HEK293 (cell line): ENCODE measurements at regions not wholly inside any gene's neighbourhood (a gene's known extent, or its start where the extent isn't known, plus 50 kb on each side); places are given as distances from the start of the nearest gene placed in this dataset.

Experiments
- CTCF ChIA-PET: fragments of 350-600 bp; formaldehyde crosslinking; extraction: SDS; loops from one replicate; lab custom pipeline; 2021; ENCODE audit warnings: antibody characterized with exemption; lab: Yijun Ruan, JAX
- POLR2A ChIA-PET: fragments of 300-600 bp; formaldehyde crosslinking; extraction: SDS; loops from one replicate; lab custom pipeline; 2020; ENCODE audit warnings: antibody characterized with exemption, inconsistent platforms; lab: Yijun Ruan, JAX
- H3K27ac ChIP-seq: fragments of 200-500 bp; sonication (Bioruptor generic); 2 replicates; pipeline ENCODE4 v1.5.1; 2014; ENCODE audit warnings: low read depth, low read length, control low read depth, inconsistent platforms; ENCODE audit errors: extremely low read depth
- H3K36me3 ChIP-seq, 2 experiments: fragments of 200-500 bp in 1 of 2; sonication (Bioruptor generic) in 1 of 2; 1 replicate in 1 of 2; 2 replicates in 1 of 2; pipeline ENCODE4 v1.5.1; 2014 to 2017; ENCODE audit warnings: inconsistent platforms in 2 of 2, low read length in 2 of 2; ENCODE audit not compliant: control insufficient read depth in 2 of 2, insufficient read depth in 1 of 2
- H3K4me1 ChIP-seq: fragments of 200-500 bp; sonication (Bioruptor generic); 2 replicates; pipeline ENCODE4 v1.5.1; 2014; ENCODE audit warnings: mild to moderate bottlenecking, low read length, inconsistent platforms; ENCODE audit not compliant: control insufficient read depth, insufficient read depth
- H3K4me3 ChIP-seq: 2 replicates; pipeline ENCODE4 v1.5.1; 2011; ENCODE audit warnings: low read depth, mild to moderate bottlenecking, control low read depth, low read length, moderate library complexity
- H3K9me3 ChIP-seq: fragments of 200-500 bp; sonication (Bioruptor generic); 2 replicates; pipeline ENCODE4 v1.5.1; 2014; ENCODE audit warnings: low read depth, low read length, inconsistent platforms; ENCODE audit not compliant: control insufficient read depth, insufficient read depth
- CTCF ChIP-seq: fragments of 450-650 bp; formaldehyde crosslinking; IDR thresholded peaks from 2 replicates; pipeline ENCODE4 v1.5.1; 2016; ENCODE audit warnings: missing biosample characterization, missing genetic modification characterization
- KLF16 ChIP-seq: fragments of 450-650 bp; formaldehyde crosslinking; IDR thresholded peaks from 2 replicates; pipeline ENCODE4 v1.5.1; 2017; ENCODE audit warnings: missing biosample characterization, missing genetic modification characterization
- PRDM10 ChIP-seq: fragments of 450-650 bp; formaldehyde crosslinking; IDR thresholded peaks from 2 replicates; pipeline ENCODE4 v1.5.1; 2016; ENCODE audit warnings: missing biosample characterization, missing genetic modification characterization
- RBAK ChIP-seq: fragments of 450-650 bp; formaldehyde crosslinking; IDR thresholded peaks from 2 replicates; pipeline ENCODE4 v1.5.1; 2016; ENCODE audit warnings: missing biosample characterization, missing genetic modification characterization
- SP3 ChIP-seq: fragments of 450-650 bp; formaldehyde crosslinking; IDR thresholded peaks from 2 replicates; pipeline ENCODE4 v1.5.1; 2016; ENCODE audit warnings: missing biosample characterization, missing genetic modification characterization
- ZBTB17 ChIP-seq: fragments of 450-650 bp; formaldehyde crosslinking; IDR thresholded peaks from 2 replicates; pipeline ENCODE4 v1.5.1; 2016; ENCODE audit warnings: missing biosample characterization, missing genetic modification characterization
- ZNF214 ChIP-seq: fragments of 450-650 bp; formaldehyde crosslinking; IDR thresholded peaks from 2 replicates; pipeline ENCODE4 v1.5.1; 2017; ENCODE audit warnings: missing biosample characterization, mild to moderate bottlenecking, missing genetic modification characterization, borderline replicate concordance
- ZNF311 ChIP-seq: fragments of 450-650 bp; formaldehyde crosslinking; IDR thresholded peaks from 2 replicates; pipeline ENCODE4 v1.5.1; 2017; ENCODE audit warnings: missing biosample characterization, missing genetic modification characterization, borderline replicate concordance
- ZNF350 ChIP-seq: fragments of 450-650 bp; formaldehyde crosslinking; IDR thresholded peaks from 2 replicates; pipeline ENCODE4 v1.5.0; 2017; ENCODE audit warnings: missing biosample characterization, mild to moderate bottlenecking, missing genetic modification characterization
- ZNF391 ChIP-seq: fragments of 450-650 bp; formaldehyde crosslinking; IDR thresholded peaks from 2 replicates; pipeline ENCODE4 v1.5.1; 2016; ENCODE audit warnings: low read depth, missing biosample characterization, missing genetic modification characterization, borderline replicate concordance
- ZNF513 ChIP-seq: fragments of 450-650 bp; IDR thresholded peaks from 2 replicates; pipeline ENCODE4 v1.5.1; 2018; ENCODE audit warnings: missing biosample characterization, missing genetic modification characterization
- ZNF544 ChIP-seq: fragments of 450-650 bp; formaldehyde crosslinking; IDR thresholded peaks from 2 replicates; pipeline ENCODE4 v1.5.0; 2017; ENCODE audit warnings: missing biosample characterization, missing genetic modification characterization
- ZNF600 ChIP-seq: fragments of 450-650 bp; formaldehyde crosslinking; IDR thresholded peaks from 2 replicates; pipeline ENCODE4 v1.5.1; 2016; ENCODE audit warnings: missing biosample characterization, missing genetic modification characterization
- ZNF660 ChIP-seq: fragments of 450-650 bp; IDR thresholded peaks from 2 replicates; pipeline ENCODE4 v1.5.1; 2018; ENCODE audit warnings: missing biosample characterization, mild to moderate bottlenecking, missing genetic modification characterization
- ZSCAN18 ChIP-seq: fragments of 450-650 bp; formaldehyde crosslinking; IDR thresholded peaks from 2 replicates; pipeline ENCODE4 v1.5.1; 2016; ENCODE audit warnings: missing biosample characterization, missing genetic modification characterization

- CTCF ChIA-PET, result interaction anchor here (0.6 to 1.1 kb wide), 2 partner anchors 33 to 325 kb away, joined by 5 read pairs; no protein-coding TSS in a partner anchor
- no peak for TF ChIP-seq ZNF600 (tag by site-specific recombination)
- TF ChIP-seq ZNF391 (tag by site-specific recombination), result no peak
- TF ChIP-seq ZBTB17 (tag by site-specific recombination), result no peak
- TF ChIP-seq KLF16 (tag by site-specific recombination), result no peak
- no peak for TF ChIP-seq ZSCAN18 (tag by site-specific recombination)
- no peak for TF ChIP-seq PRDM10 (tag by site-specific recombination)
- no peak for TF ChIP-seq ZNF513 (tag by site-specific recombination)
- TF ChIP-seq SP3 (tag by site-specific recombination), result no peak
- no peak for TF ChIP-seq ZNF544 (tag by site-specific recombination)
- no peak for TF ChIP-seq ZNF311 (tag by site-specific recombination)
- no peak for TF ChIP-seq RBAK (tag by site-specific recombination)
- TF ChIP-seq ZNF214 (tag by site-specific recombination), result no peak
- TF ChIP-seq ZNF350, result no peak
- no peak for TF ChIP-seq CTCF (tag by site-specific recombination)
- TF ChIP-seq, all 188 proteins: peak for 0
- POLR2A ChIA-PET, result no interaction called here
- Histone ChIP-seq H3K4me1 (no peaks in the 10 kb centered on the region), H3K9me3 (no peaks in the 10 kb centered on the region), H3K27ac (no peak overlapping the region), H3K36me3 (no peaks in the 10 kb centered on the region), H3K4me3 (no peak overlapping the region)
Observed at GRCh38 chr7:31410265-31410664, 69.7 kb upstream of the NEUROD6 start.

DNA sequence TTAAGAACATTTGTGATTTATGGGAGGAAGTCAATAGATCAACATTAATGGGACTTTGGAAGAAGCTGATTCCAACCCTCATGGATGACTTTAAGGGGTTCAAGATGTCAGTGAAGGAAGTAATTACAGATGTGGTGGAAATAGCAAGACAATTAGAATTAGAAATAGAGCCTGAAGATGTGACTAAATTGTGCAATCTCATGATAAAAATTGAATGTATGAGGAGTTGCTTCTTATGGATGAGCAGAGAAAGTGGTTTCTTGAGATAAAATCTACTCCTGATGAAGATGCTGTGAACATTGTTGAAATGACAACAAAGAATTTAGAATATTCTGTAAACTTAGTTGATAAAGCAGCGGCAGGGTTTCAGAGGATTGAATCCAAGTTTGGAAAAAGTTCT, 70.9 kb upstream of the NEUROD6 start:
- no peaks in the 10 kb centered on the region for H3K4me1 ChIP-seq
- CTCF ChIA-PET, result interaction anchor here (0.9 kb wide), 1 partner anchor 79 kb away, joined by 5 read pairs; no protein-coding TSS in a partner anchor

More for the DNA sequence above, 70.9 kb upstream of the NEUROD6 start:
- no peaks in the 10 kb centered on the region for H3K36me3 ChIP-seq
- H3K9me3 ChIP-seq, result no peaks in the 10 kb centered on the region
- no peak overlapping the region for H3K4me3 ChIP-seq
- H3K27ac ChIP-seq, result no peak overlapping the region
- no peak for TF ChIP-seq ZNF660 (tag by site-specific recombination)
- POLR2A ChIA-PET, result no interaction called here
